ENCODE measurements at regions not wholly inside any gene's neighbourhood (a gene's known extent, or its start where the extent isn't known, plus 50 kb on each side); places are given as distances from the start of the nearest gene placed in this dataset.

GRCh38 chr3:8136553-8136952 is 365.1 kb upstream of the LMCD1 start:
- TF ChIP-seq CTCF (IDR thresholded peaks at IDR 0.05; ENCODE audit: control extremely low read depth, extremely low read depth, low read depth, missing control alignments) = no peak
- POLR2A ChIA-PET = no interaction called here
- no peak for DNase-seq (ENCODE audit: extremely low spot score)
- CTCF ChIA-PET = interaction anchor here (1.0 to 2.5 kb wide), 4 partner anchors 15 to 42 kb away, joined by 3 to 8 read pairs (median 6); no protein-coding TSS in a partner anchor

GRCh38 chr3:8143186-8143585 is 358.4 kb upstream of the LMCD1 start:
- ChIA-PET POLR2A (no interaction called here), CTCF (interaction anchor here (1.9 kb wide), 1 partner anchor 97 kb away, joined by 5 read pairs; no protein-coding TSS in a partner anchor)
- no peak for DNase-seq (ENCODE audit: extremely low spot score)
- no peak for TF ChIP-seq CTCF (IDR thresholded peaks at IDR 0.05; ENCODE audit: control extremely low read depth, extremely low read depth, low read depth, missing control alignments)

- no peak for TF ChIP-seq CTCF (IDR thresholded peaks at IDR 0.05; ENCODE audit: control extremely low read depth, extremely low read depth, low read depth, missing control alignments)
- ChIA-PET POLR2A (no interaction called here), CTCF (interaction anchor here (0.7 kb wide), 1 partner anchor 94 kb away, joined by 3 read pairs; no protein-coding TSS in a partner anchor)
- DNase-seq (ENCODE audit: extremely low spot score) = no peak
Measured at GRCh38 chr3:8145661-8146060, 356.0 kb upstream of the LMCD1 start.

GRCh38 chr3:8147711-8148110 is 353.9 kb upstream of the LMCD1 start:
- TF ChIP-seq CTCF (IDR thresholded peaks at IDR 0.05; ENCODE audit: control extremely low read depth, extremely low read depth, low read depth, missing control alignments) = no peak
- ChIA-PET CTCF (interaction anchor here (0.8 to 1.2 kb wide), 4 partner anchors 14 to 92 kb away, joined by 3 read pairs; no protein-coding TSS in a partner anchor), POLR2A (no interaction called here)
- no peak for DNase-seq (ENCODE audit: extremely low spot score)

GRCh38 chr3:8152821-8153418 is 348.7 kb upstream of the LMCD1 start:
- ChIA-PET CTCF (interaction anchor here (0.9 kb wide), 1 partner anchor 16 kb away, joined by 3 read pairs; no protein-coding TSS in a partner anchor), POLR2A (no interaction called here)
- no peak for DNase-seq (ENCODE audit: extremely low spot score)
- no peak for TF ChIP-seq CTCF (IDR thresholded peaks at IDR 0.05; ENCODE audit: control extremely low read depth, extremely low read depth, low read depth, missing control alignments)

GRCh38 chr3:8153800-8154199 is 347.8 kb upstream of the LMCD1 start:
- ChIA-PET POLR2A (no interaction called here), CTCF (interaction anchor here (0.9 kb wide), 1 partner anchor 16 kb away, joined by 3 read pairs; no protein-coding TSS in a partner anchor)
- no peak for DNase-seq (ENCODE audit: extremely low spot score)
- TF ChIP-seq CTCF (IDR thresholded peaks at IDR 0.05; ENCODE audit: control extremely low read depth, extremely low read depth, low read depth, missing control alignments) = no peak

All from GM10248 (cell line).